ENCODE measurements at regions not wholly inside any gene's neighbourhood (a gene's known extent, or its start where the extent isn't known, plus 50 kb on each side); places are given as distances from the start of the nearest gene placed in this dataset.

- TF ChIP-seq POLR2A (IDR thresholded peaks at IDR 0.05), result no peak
- TF ChIP-seq CTCF (IDR thresholded peaks at IDR 0.05 in 8 of 11, conservative IDR thresholded peaks at IDR 0.05 in 3 of 11), result no peak
- no peak for TF ChIP-seq POLR2AphosphoS5 (IDR thresholded peaks at IDR 0.05)
- Histone ChIP-seq H3K36me3 (no peaks in the 10 kb centered on the region), H3K9me3 (peaks cover 0 to 65% (median 40%) of the 10 kb centered on the region in 8 donors), H3K27ac (no peak overlapping the region), H3K27me3 (replicated peaks in 1 of 7) (peaks cover 0 to 9% (median 0%) of the 10 kb centered on the region in 7 donors), H3K4me3 (no peak overlapping the region), H3K4me1 (no peaks in the 10 kb centered on the region)
- 73 to 82% (median 77%) methylated on average over 6 of the region's 6 CpGs for WGBS, 5 donors
- DNase-seq, result no peak
- intact Hi-C loops (cut with DNase I; ENCODE audit: low total_unique reads), result no loop called here
Observed at GRCh38 chr19:56927294-56927693, 86.8 kb upstream of the PEG3 start.

GRCh38 chr19:56927791-56928207, 87.3 kb upstream of the PEG3 start:
- peaks cover 0 to 69% (median 42%) of the 10 kb centered on the region in 8 donors for H3K9me3 ChIP-seq
- peaks cover 0 to 9% (median 0%) of the 10 kb centered on the region in 7 donors for H3K27me3 ChIP-seq (replicated peaks in 1 of 7)
- no peak overlapping the region for H3K4me3 ChIP-seq
- intact Hi-C loops (cut with DNase I; ENCODE audit: low total_unique reads), result no loop called here
- no peak overlapping the region for H3K27ac ChIP-seq
- H3K36me3 ChIP-seq, result no peaks in the 10 kb centered on the region
- H3K4me1 ChIP-seq, result no peaks in the 10 kb centered on the region
- TF ChIP-seq POLR2A (IDR thresholded peaks at IDR 0.05) (no peak), CTCF (IDR thresholded peaks at IDR 0.05 in 8 of 11, conservative IDR thresholded peaks at IDR 0.05 in 3 of 11) (no peak), POLR2AphosphoS5 (IDR thresholded peaks at IDR 0.05) (no peak)
- 76 to 85% (median 80%) methylated on average over 7 of the region's 7 CpGs for WGBS, 5 donors
- DNase-seq, result no peak

GRCh38 chr19:56930647-56931535, 90.4 kb upstream of the PEG3 start:
- Histone ChIP-seq H3K27me3 (replicated peaks in 1 of 7) (peaks cover 0 to 9% (median 0%) of the 10 kb centered on the region in 7 donors), H3K4me3 (no peak overlapping the region), H3K36me3 (no peaks in the 10 kb centered on the region), H3K27ac (no peak overlapping the region), H3K9me3 (peaks cover 0 to 90% (median 59%) of the 10 kb centered on the region in 8 donors), H3K4me1 (no peaks in the 10 kb centered on the region)
- WGBS, 5 donors, result 62 to 71% (median 70%) methylated on average over 5 of the region's 5 CpGs
- intact Hi-C loops (cut with DNase I; ENCODE audit: low total_unique reads), result no loop called here
- no peak for TF ChIP-seq POLR2A (IDR thresholded peaks at IDR 0.05)
- TF ChIP-seq POLR2AphosphoS5 (IDR thresholded peaks at IDR 0.05), result no peak
- no peak for TF ChIP-seq CTCF (IDR thresholded peaks at IDR 0.05 in 8 of 11, conservative IDR thresholded peaks at IDR 0.05 in 3 of 11)
- DNase-seq, result no peak

- Histone ChIP-seq H3K4me3 (no peak overlapping the region), H3K36me3 (no peaks in the 10 kb centered on the region), H3K27me3 (replicated peaks in 1 of 7) (peaks cover 0 to 3% (median 0%) of the 10 kb centered on the region in 7 donors), H3K4me1 (no peaks in the 10 kb centered on the region), H3K9me3 (peaks cover 0 to 91% (median 58%) of the 10 kb centered on the region in 8 donors), H3K27ac (no peak overlapping the region)
- WGBS, 5 donors, result 69 to 84% (median 75%) methylated on average over 13 of the region's 13 CpGs
- intact Hi-C loops (cut with DNase I; ENCODE audit: low total_unique reads), result no loop called here
- DNase-seq, result no peak
- no peak for TF ChIP-seq CTCF (IDR thresholded peaks at IDR 0.05 in 8 of 11, conservative IDR thresholded peaks at IDR 0.05 in 3 of 11)
- TF ChIP-seq POLR2A (IDR thresholded peaks at IDR 0.05), result no peak
Observed at GRCh38 chr19:56933014-56933705, 92.6 kb upstream of the PEG3 start.

Measured in spleen (tissue), 11 donors.